ENCODE measurements at regions not wholly inside any gene's neighbourhood (a gene's known extent, or its start where the extent isn't known, plus 50 kb on each side); places are given as distances from the start of the nearest gene placed in this dataset.
A peak's percentile ranks its signal among the peaks of the same experiment; 100 is the strongest.

DNA sequence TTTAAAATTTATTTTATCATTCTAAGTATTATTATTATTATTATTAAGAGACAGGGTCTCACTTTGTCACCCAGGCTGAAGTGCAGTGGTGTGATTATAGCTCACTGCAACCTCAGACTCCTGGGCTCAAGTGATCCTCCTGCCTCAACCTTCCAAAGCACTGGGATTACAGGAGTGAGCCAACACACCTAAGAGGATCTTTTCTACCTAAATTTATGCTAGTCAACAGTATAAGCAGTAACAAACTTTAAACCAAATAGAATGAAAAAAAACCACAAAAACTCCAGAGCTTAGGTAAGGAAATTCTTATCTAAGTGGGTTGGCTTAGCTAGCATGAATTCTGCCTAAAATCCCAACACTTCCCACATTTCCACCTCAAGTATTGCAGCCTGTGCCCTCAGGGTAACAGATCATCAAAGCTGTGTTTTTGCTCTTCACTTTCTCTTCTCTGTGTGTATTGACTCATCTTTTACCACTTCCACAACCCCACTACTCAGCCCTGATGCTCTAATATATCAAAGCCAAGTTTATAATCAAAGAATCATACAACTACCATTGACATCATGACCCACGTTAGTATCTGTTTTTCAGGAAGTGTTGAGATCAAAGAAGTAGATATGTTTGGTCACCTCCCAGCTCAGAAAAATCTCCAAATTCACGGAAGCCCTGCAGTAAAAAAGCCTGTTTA, 93.7 kb upstream of the SPON1 start:
- Histone ChIP-seq H3K27ac (ENCODE audit: low read length) (no peak overlapping the region), H3K27me3 (ENCODE audit: control insufficient read depth, insufficient read depth, low read length) (no peaks in the 10 kb centered on the region), H3K36me3 (ENCODE audit: control insufficient read depth, insufficient read depth, low read length) (no peaks in the 10 kb centered on the region), H3K4me3 (ENCODE audit: low read length) (no peak overlapping the region), H3K9me3 (ENCODE audit: control insufficient read depth, insufficient read depth, low read length) (no peaks in the 10 kb centered on the region), H3K4me1 (ENCODE audit: control insufficient read depth, insufficient read depth, low read length) (peaks cover 3% of the 10 kb centered on the region)
- WGBS (ENCODE audit: insufficient coverage), result 88% methylated on average over 1 of the region's 2 CpGs
- TF ChIP-seq, protein P1, sequence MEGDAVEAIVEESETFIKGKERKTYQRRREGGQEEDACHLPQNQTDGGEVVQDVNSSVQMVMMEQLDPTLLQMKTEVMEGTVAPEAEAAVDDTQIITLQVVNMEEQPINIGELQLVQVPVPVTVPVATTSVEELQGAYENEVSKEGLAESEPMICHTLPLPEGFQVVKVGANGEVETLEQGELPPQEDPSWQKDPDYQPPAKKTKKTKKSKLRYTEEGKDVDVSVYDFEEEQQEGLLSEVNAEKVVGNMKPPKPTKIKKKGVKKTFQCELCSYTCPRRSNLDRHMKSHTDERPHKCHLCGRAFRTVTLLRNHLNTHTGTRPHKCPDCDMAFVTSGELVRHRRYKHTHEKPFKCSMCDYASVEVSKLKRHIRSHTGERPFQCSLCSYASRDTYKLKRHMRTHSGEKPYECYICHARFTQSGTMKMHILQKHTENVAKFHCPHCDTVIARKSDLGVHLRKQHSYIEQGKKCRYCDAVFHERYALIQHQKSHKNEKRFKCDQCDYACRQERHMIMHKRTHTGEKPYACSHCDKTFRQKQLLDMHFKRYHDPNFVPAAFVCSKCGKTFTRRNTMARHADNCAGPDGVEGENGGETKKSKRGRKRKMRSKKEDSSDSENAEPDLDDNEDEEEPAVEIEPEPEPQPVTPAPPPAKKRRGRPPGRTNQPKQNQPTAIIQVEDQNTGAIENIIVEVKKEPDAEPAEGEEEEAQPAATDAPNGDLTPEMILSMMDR (IDR thresholded peaks at IDR 0.05), result no peak
- Mint-ChIP-seq H3K36me3 (no peaks in the 10 kb centered on the region), H3K27me3 (ENCODE audit: low read depth in 2 of 2) (peaks cover 10 to 17% of the 10 kb centered on the region in 2 donors), H3K4me1 (peaks cover 5 to 10% of the 10 kb centered on the region in 2 donors), H3K9me3 (no peaks in the 10 kb centered on the region), H3K4me3 (no peak overlapping the region), H3K27ac (no peak overlapping the region)
- peak in 2 of 3 donors; percentile 61 to 65 for ATAC-seq
- intact Hi-C loops (cut with micrococcal nuclease), result no loop called here
- DNase-seq, result peak in 1 of 2 donors; percentile 86

DNA sequence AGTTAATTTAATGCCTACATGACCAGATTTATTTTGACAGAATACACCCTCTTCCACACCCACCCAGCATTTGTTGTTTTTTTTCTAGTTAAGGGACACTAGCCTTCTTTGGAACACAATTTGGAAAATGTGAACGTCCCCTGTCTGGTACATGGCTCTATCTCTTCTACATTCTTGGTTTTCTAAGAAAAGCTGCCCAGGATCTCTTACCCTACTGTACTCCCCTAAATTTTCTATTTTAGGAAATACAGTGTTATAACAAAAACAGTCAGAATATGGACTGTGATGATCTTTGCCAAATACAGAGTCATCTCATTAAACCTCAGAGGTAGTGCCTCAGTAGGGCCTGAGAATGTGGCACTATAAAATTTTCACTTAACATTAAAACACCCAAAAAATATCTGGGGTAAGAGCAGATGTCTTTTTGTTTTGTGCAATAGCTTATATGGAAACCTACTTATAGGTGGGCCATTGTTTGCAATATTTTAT, 93.1 kb upstream of the SPON1 start:
- no peaks in the 10 kb centered on the region for H3K27me3 ChIP-seq (ENCODE audit: control insufficient read depth, insufficient read depth, low read length)
- no peaks in the 10 kb centered on the region for H3K36me3 ChIP-seq (ENCODE audit: control insufficient read depth, insufficient read depth, low read length)
- TF ChIP-seq, protein P1 (IDR thresholded peaks at IDR 0.05), result no peak
- peaks cover 10 to 17% of the 10 kb centered on the region in 2 donors for H3K27me3 Mint-ChIP-seq (ENCODE audit: low read depth in 2 of 2)
- no peak overlapping the region for H3K27ac Mint-ChIP-seq
- peak in 1 of 3 donors; percentile 15 for ATAC-seq
- H3K9me3 ChIP-seq (ENCODE audit: control insufficient read depth, insufficient read depth, low read length), result no peaks in the 10 kb centered on the region
- H3K4me3 Mint-ChIP-seq, result no peak overlapping the region
- H3K4me3 ChIP-seq (ENCODE audit: low read length), result no peak overlapping the region
- H3K36me3 Mint-ChIP-seq, result no peaks in the 10 kb centered on the region
- peaks cover 3% of the 10 kb centered on the region for H3K4me1 ChIP-seq (ENCODE audit: control insufficient read depth, insufficient read depth, low read length)
- H3K27ac ChIP-seq (ENCODE audit: low read length), result no peak overlapping the region
- intact Hi-C loops (cut with micrococcal nuclease), result no loop called here
- no peaks in the 10 kb centered on the region for H3K9me3 Mint-ChIP-seq
- peaks cover 5 to 10% of the 10 kb centered on the region in 2 donors for H3K4me1 Mint-ChIP-seq
- WGBS (ENCODE audit: insufficient coverage), result 80% methylated on average over 1 of the region's 1 CpG
- no peak for DNase-seq

DNA sequence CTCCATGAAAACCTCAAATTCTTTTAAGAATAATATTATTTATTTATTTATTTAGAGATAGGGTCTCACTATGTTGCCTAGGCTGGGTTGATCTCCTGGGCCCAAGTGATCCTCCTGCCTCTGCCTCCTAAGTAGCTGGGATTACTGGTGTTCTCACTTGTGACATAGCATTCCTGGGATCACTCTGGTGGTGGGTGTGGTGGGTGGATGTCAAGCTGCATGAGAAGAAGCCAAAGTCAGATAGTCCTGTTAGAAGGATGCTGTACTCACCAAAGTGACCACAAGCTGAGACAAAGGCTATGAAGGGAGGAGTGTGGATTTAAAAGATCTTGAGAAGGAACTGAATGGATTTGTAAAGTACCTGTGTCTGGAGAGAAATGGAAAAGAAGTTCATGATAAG, 87.9 kb upstream of the SPON1 start:
- TF ChIP-seq, protein P1 (IDR thresholded peaks at IDR 0.05), result no peak

DNA sequence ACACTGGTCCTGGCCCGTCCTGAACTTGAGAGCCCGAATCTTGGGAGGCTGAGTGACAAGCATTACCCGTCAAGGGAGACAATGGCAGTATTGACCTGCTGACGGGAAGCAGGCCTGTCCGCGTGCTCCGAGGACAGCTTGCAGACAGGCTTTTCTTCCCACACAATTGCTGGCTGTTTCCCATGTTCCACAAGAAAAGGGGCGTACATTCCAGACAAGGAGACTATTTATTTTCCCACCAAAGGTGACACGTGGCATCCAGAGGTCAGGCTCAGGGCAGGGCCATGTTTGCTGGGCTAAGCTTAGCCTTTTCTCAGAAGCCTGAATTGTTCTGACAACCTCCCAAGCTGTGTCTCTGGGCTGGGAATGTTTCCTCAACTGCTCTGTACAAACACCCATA, 86.9 kb upstream of the SPON1 start:
- Mint-ChIP-seq H3K4me3 (no peak overlapping the region), H3K4me1 (peaks cover 5 to 10% of the 10 kb centered on the region in 2 donors), H3K36me3 (no peaks in the 10 kb centered on the region), H3K27me3 (ENCODE audit: low read depth in 2 of 2) (peaks cover 10 to 17% of the 10 kb centered on the region in 2 donors), H3K9me3 (no peaks in the 10 kb centered on the region), H3K27ac (no peak overlapping the region)
- H3K27me3 ChIP-seq (ENCODE audit: control insufficient read depth, insufficient read depth, low read length), result no peaks in the 10 kb centered on the region
- H3K36me3 ChIP-seq (ENCODE audit: control insufficient read depth, insufficient read depth, low read length), result no peaks in the 10 kb centered on the region
- TF ChIP-seq, protein P1 (IDR thresholded peaks at IDR 0.05), result no peak
- no peak for ATAC-seq
- 89% methylated on average over 9 of the region's 9 CpGs for WGBS (ENCODE audit: insufficient coverage)
- no peak overlapping the region for H3K27ac ChIP-seq (ENCODE audit: low read length)
- no peak for DNase-seq
- H3K4me1 ChIP-seq (ENCODE audit: control insufficient read depth, insufficient read depth, low read length), result peaks cover 3% of the 10 kb centered on the region
- intact Hi-C loops (cut with micrococcal nuclease), result no loop called here
- H3K4me3 ChIP-seq (ENCODE audit: low read length), result no peak overlapping the region
- no peaks in the 10 kb centered on the region for H3K9me3 ChIP-seq (ENCODE audit: control insufficient read depth, insufficient read depth, low read length)

More for the DNA sequence above, 87.9 kb upstream of the SPON1 start:
- peaks cover 3% of the 10 kb centered on the region for H3K4me1 ChIP-seq (ENCODE audit: control insufficient read depth, insufficient read depth, low read length)
- H3K27ac ChIP-seq (ENCODE audit: low read length), result no peak overlapping the region
- no peaks in the 10 kb centered on the region for H3K36me3 Mint-ChIP-seq
- no peaks in the 10 kb centered on the region for H3K9me3 Mint-ChIP-seq
- H3K36me3 ChIP-seq (ENCODE audit: control insufficient read depth, insufficient read depth, low read length), result no peaks in the 10 kb centered on the region
- H3K27ac Mint-ChIP-seq, result no peak overlapping the region
- intact Hi-C loops (cut with micrococcal nuclease), result no loop called here
- no peak for DNase-seq
- no peaks in the 10 kb centered on the region for H3K9me3 ChIP-seq (ENCODE audit: control insufficient read depth, insufficient read depth, low read length)
- no peak overlapping the region for H3K4me3 Mint-ChIP-seq
- ATAC-seq, result no peak
- H3K27me3 Mint-ChIP-seq (ENCODE audit: low read depth in 2 of 2), result peaks cover 10 to 17% of the 10 kb centered on the region in 2 donors
- no peak overlapping the region for H3K4me3 ChIP-seq (ENCODE audit: low read length)
- H3K4me1 Mint-ChIP-seq, result peaks cover 5 to 10% of the 10 kb centered on the region in 2 donors
- H3K27me3 ChIP-seq (ENCODE audit: control insufficient read depth, insufficient read depth, low read length), result no peaks in the 10 kb centered on the region
